ENCODE measurements at regions not wholly inside any gene's neighbourhood (a gene's known extent, or its start where the extent isn't known, plus 50 kb on each side); places are given as distances from the start of the nearest gene placed in this dataset.

DNA sequence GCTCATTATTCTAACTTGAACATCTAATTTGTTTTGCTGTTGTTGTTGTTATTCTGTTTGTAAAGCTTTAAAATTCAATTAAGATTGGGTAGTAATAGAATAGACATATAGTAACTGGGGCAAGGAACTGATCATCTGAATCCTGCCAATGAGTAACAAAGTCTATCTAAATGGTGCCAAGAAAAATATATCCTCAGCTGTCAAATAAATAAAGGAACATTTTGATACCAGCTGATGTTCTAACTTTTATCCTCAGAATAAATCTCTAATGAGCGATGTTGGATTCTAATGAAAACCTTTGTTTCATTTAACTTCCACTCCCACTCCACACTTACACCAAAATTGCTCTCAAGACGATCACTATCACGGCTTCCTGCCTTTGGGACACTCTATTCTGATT is 210.9 kb downstream of the TINAG start:
- Mint-ChIP-seq H3K27me3 (no peaks in the 10 kb centered on the region), H3K27ac (no peak overlapping the region), H3K9me3 (peaks cover 2% of the 10 kb centered on the region), H3K36me3 (ENCODE audit: low read depth) (no peaks in the 10 kb centered on the region), H3K4me3 (no peak overlapping the region), H3K4me1 (ENCODE audit: low read depth) (no peaks in the 10 kb centered on the region)
- intact Hi-C loops (cut with DNase I, micrococcal nuclease) = no loop called here
- Histone ChIP-seq H3K36me3 (ENCODE audit: insufficient read depth, low read length) (no peaks in the 10 kb centered on the region), H3K27ac (ENCODE audit: low read depth in 1 of 2, low read length in 2 of 2) (no peak overlapping the region), H3K4me3 (ENCODE audit: low read length) (no peak overlapping the region), H3K4me1 (ENCODE audit: insufficient read depth, low read length) (no peaks in the 10 kb centered on the region), H3K9me3 (ENCODE audit: control insufficient read depth in 1 of 2, insufficient read depth in 1 of 2, low read length in 2 of 2) (peaks cover 0 to 5% of the 10 kb centered on the region in 2 experiments), H3K27me3 (ENCODE audit: control insufficient read depth in 1 of 2, insufficient read depth in 2 of 2, low read length in 2 of 2) (no peaks in the 10 kb centered on the region)
- no peak for ATAC-seq (ENCODE audit: poor library complexity)
- DNase-seq = no peak
- CTCF ChIA-PET = no interaction called here
- POLR2A ChIA-PET = no interaction called here
- TF ChIP-seq, protein P1, sequence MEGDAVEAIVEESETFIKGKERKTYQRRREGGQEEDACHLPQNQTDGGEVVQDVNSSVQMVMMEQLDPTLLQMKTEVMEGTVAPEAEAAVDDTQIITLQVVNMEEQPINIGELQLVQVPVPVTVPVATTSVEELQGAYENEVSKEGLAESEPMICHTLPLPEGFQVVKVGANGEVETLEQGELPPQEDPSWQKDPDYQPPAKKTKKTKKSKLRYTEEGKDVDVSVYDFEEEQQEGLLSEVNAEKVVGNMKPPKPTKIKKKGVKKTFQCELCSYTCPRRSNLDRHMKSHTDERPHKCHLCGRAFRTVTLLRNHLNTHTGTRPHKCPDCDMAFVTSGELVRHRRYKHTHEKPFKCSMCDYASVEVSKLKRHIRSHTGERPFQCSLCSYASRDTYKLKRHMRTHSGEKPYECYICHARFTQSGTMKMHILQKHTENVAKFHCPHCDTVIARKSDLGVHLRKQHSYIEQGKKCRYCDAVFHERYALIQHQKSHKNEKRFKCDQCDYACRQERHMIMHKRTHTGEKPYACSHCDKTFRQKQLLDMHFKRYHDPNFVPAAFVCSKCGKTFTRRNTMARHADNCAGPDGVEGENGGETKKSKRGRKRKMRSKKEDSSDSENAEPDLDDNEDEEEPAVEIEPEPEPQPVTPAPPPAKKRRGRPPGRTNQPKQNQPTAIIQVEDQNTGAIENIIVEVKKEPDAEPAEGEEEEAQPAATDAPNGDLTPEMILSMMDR (IDR thresholded peaks at IDR 0.05) = no peak

DNA sequence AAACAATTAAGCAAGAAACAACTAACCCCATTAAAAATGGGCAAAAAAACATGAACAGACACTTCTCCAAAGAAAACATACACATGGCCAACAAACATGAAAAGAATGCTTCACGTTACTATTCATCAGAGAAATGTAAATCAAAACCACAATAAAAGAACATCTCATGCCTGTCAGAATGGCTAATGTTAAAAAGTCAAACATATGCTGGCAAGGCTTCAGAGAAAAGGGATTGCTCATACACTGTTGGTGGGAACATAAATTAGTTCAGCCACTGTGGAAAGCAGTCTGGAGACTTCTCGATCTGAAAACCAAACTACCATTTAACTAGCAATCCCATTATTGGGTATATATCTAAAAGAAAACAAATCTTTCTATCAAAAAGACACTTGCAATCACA is 217.5 kb downstream of the TINAG start:
- Mint-ChIP-seq H3K4me3 (no peak overlapping the region), H3K27ac (no peak overlapping the region), H3K9me3 (peaks cover 18% of the 10 kb centered on the region), H3K36me3 (ENCODE audit: low read depth) (no peaks in the 10 kb centered on the region), H3K4me1 (ENCODE audit: low read depth) (no peaks in the 10 kb centered on the region), H3K27me3 (no peaks in the 10 kb centered on the region)
- DNase-seq (no peak), ATAC-seq (ENCODE audit: poor library complexity) (no peak)
- H3K36me3 ChIP-seq (ENCODE audit: insufficient read depth, low read length) = no peaks in the 10 kb centered on the region
- intact Hi-C loops (cut with DNase I, micrococcal nuclease) = no loop called here
- TF ChIP-seq, protein P1 (IDR thresholded peaks at IDR 0.05) = no peak
- H3K9me3 ChIP-seq (ENCODE audit: control insufficient read depth in 1 of 2, insufficient read depth in 1 of 2, low read length in 2 of 2) = peaks cover 0 to 5% of the 10 kb centered on the region in 2 experiments
- H3K4me1 ChIP-seq (ENCODE audit: insufficient read depth, low read length) = no peaks in the 10 kb centered on the region
- no peak overlapping the region for H3K4me3 ChIP-seq (ENCODE audit: low read length)
- ChIA-PET CTCF (no interaction called here), POLR2A (no interaction called here)
- no peaks in the 10 kb centered on the region for H3K27me3 ChIP-seq (ENCODE audit: control insufficient read depth in 1 of 2, insufficient read depth in 2 of 2, low read length in 2 of 2)
- no peak overlapping the region for H3K27ac ChIP-seq (ENCODE audit: low read depth in 1 of 2, low read length in 2 of 2)

DNA sequence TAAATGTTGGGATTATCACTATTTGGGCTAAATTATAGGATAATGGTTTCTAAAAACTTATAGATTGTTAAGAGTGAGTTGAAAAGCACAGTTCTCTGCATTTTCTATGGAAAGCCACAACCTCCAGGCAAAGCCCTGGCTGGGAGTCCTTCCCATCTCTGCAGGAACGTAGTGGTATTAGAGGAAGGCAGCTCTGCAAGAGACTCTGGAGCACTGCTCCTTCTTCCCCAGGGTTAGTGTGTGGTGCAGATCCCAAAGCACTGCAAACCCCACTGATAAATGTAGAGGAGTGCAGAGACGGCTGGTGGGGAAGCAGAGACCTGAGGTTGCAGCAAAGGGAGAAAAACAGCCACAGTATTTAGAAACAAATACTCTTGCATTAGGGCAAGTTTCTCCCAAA is 225.3 kb downstream of the TINAG start:
- DNase-seq = no peak

More for the DNA sequence above, 225.3 kb downstream of the TINAG start:
- H3K9me3 Mint-ChIP-seq = peaks cover 8% of the 10 kb centered on the region
- CTCF ChIA-PET = no interaction called here
- H3K4me3 ChIP-seq (ENCODE audit: low read length) = no peak overlapping the region
- H3K4me1 Mint-ChIP-seq (ENCODE audit: low read depth) = no peaks in the 10 kb centered on the region
- no peak overlapping the region for H3K27ac Mint-ChIP-seq
- no peak for ATAC-seq (ENCODE audit: poor library complexity)
- H3K36me3 Mint-ChIP-seq (ENCODE audit: low read depth) = no peaks in the 10 kb centered on the region
- TF ChIP-seq, protein P1 (IDR thresholded peaks at IDR 0.05) = no peak
- no peaks in the 10 kb centered on the region for H3K27me3 Mint-ChIP-seq
- H3K27ac ChIP-seq (ENCODE audit: low read depth in 1 of 2, low read length in 2 of 2) = no peak overlapping the region
- H3K4me3 Mint-ChIP-seq = no peak overlapping the region
- H3K4me1 ChIP-seq (ENCODE audit: insufficient read depth, low read length) = no peaks in the 10 kb centered on the region
- H3K9me3 ChIP-seq (ENCODE audit: control insufficient read depth in 1 of 2, insufficient read depth in 1 of 2, low read length in 2 of 2) = no peaks in the 10 kb centered on the region
- no peaks in the 10 kb centered on the region for H3K36me3 ChIP-seq (ENCODE audit: insufficient read depth, low read length)
- POLR2A ChIA-PET = no interaction called here
- no peaks in the 10 kb centered on the region for H3K27me3 ChIP-seq (ENCODE audit: control insufficient read depth in 1 of 2, insufficient read depth in 2 of 2, low read length in 2 of 2)
- intact Hi-C loops (cut with DNase I, micrococcal nuclease) = no loop called here

Measured in CD4-positive, alpha-beta T cell (primary cell).